A673 (cell line): ENCODE measurements at regions not wholly inside any gene's neighbourhood (a gene's known extent, or its start where the extent isn't known, plus 50 kb on each side); places are given as distances from the start of the nearest gene placed in this dataset.

Experiments
- CTCF ChIP-seq: fragments of 300-800, 200-600 bp; sonication (generic); conservative IDR thresholded peaks from 2 replicates; pipeline ENCODE4 v1.5.1; 2017; ENCODE audit warnings: low read depth, mild to moderate bottlenecking, antibody characterized with exemption, low read length, moderate library complexity, mixed read lengths
- EZH2 ChIP-seq: fragments of 200-600 bp; sonication (generic); IDR thresholded peaks from 2 replicates; pipeline ENCODE4 v1.6.1; 2017; ENCODE audit warnings: borderline replicate concordance, low read depth, mild to moderate bottlenecking, mixed read lengths, antibody characterized with exemption, low read length; ENCODE audit not compliant: poor library complexity, severe bottlenecking

DNA sequence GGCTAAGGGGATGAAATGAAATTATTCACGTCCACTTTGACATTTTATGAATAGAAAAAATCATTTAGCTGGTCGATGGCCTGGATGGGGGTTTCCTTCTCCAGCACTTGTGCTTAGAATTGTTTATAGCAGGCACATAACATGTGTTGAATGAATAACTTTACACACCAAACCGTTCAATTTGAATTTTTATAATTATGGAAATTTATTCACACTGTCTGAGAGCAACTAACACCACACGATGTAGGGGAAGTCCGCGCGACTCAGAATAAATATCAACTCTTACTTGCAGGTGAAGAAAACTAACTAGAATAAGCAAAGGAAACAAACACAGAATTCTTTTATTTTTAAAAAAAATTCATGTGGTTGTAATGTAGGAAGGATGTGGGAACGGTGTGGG, 81.3 kb downstream of the MINAR1 start:
- TF ChIP-seq CTCF, result no peak
- no peak for TF ChIP-seq EZH2
